ENCODE measurements at regions not wholly inside any gene's neighbourhood (a gene's known extent, or its start where the extent isn't known, plus 50 kb on each side); places are given as distances from the start of the nearest gene placed in this dataset.
"Not testable (repeated sequence)": the region's sequence is repeated elsewhere in the genome, so short reads cannot be mapped to it uniquely, and the experiment has no call there.

DNA sequence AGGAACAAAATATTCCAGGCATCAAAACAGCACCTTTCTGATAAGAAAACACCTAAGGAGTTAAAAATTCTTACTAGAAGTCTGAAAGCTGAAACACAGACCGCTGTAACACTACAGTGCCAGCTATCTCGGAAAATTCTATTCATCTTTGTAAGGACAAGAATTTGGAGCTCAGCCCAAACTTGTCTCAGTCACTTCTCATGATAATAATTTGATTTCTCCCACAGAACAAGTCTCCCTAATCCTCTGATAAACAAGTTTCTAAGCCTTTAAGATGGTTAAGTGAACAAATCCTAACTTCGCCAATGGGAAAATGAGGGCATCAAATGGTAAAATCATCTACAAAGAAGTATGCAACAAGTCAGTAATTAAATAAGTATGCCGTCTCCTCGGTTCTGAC, 59.9 kb downstream of the SIPA1L2 start:
- intact Hi-C loops (cut with micrococcal nuclease): no loop called here
- ATAC-seq: no peak

GRCh38 chr1:232569554-232569921, 60.4 kb downstream of the SIPA1L2 start:
- H4K20me1 ChIP-seq (replicated peaks; ENCODE audit: control insufficient read depth, insufficient read depth, low read length); CTCF ChIA-PET (ENCODE audit: low intra/inter-chr PET ratio); BruUV-seq (replicated peaks); H3K9me1 ChIP-seq (ENCODE audit: control insufficient read depth, insufficient read depth, low read length); H3K4me3 ChIP-seq; H3K36me3 ChIP-seq (ENCODE audit: control insufficient read depth, insufficient read depth, low read length); H3K79me2 ChIP-seq (ENCODE audit: control insufficient read depth, insufficient read depth, low read length); DNase-seq (ENCODE audit: extremely low read depth in 1 of 4, low spot score in 3 of 4); H3K27me3 ChIP-seq (ENCODE audit: control insufficient read depth in 2 of 2, insufficient read depth in 2 of 2, low read length in 2 of 2); H3K4me1 ChIP-seq (replicated peaks in 1 of 2; ENCODE audit: control insufficient read depth in 2 of 2, insufficient read depth in 2 of 2, low read length in 2 of 2); in situ Hi-C loops (cut with MboI); H2AFZ ChIP-seq (ENCODE audit: low read depth, low read length); intact Hi-C loops (cut with micrococcal nuclease); H3K4me2 ChIP-seq (ENCODE audit: insufficient read depth, low read length); H3K9ac ChIP-seq (ENCODE audit: insufficient read depth in 1 of 2, low read depth in 2 of 2, low read length in 2 of 2); FAIRE-seq; H3K27ac ChIP-seq (ENCODE audit: extremely low read depth, low read depth, low read length); H3K9me3 ChIP-seq (replicated peaks; ENCODE audit: control insufficient read depth, insufficient read depth, low read depth, low read length); POLR2A ChIA-PET; ATAC-seq: not testable (repeated sequence)
- under 1% methylated on average over 11 of the region's 11 CpGs for WGBS (ENCODE audit: insufficient coverage, low coverage, missing lambda C conversion rate)

More for the DNA sequence above, 59.9 kb downstream of the SIPA1L2 start:
- Histone ChIP-seq H3K9me3 (replicated peaks; ENCODE audit: control insufficient read depth, insufficient read depth, low read depth, low read length) (no peaks in the 10 kb centered on the region), H3K79me2 (ENCODE audit: control insufficient read depth, insufficient read depth, low read length) (no peaks in the 10 kb centered on the region), H3K4me3 (no peak overlapping the region), H3K4me1 (replicated peaks in 1 of 2; ENCODE audit: control insufficient read depth in 2 of 2, insufficient read depth in 2 of 2, low read length in 2 of 2) (no peaks in the 10 kb centered on the region; a peak in 1 of 5 replicates), H3K4me2 (ENCODE audit: insufficient read depth, low read length) (no peak overlapping the region), H3K27me3 (ENCODE audit: control insufficient read depth in 2 of 2, insufficient read depth in 2 of 2, low read length in 2 of 2) (no peaks in the 10 kb centered on the region), H3K9me1 (ENCODE audit: control insufficient read depth, insufficient read depth, low read length) (no peaks in the 10 kb centered on the region), H3K9ac (ENCODE audit: insufficient read depth in 1 of 2, low read depth in 2 of 2, low read length in 2 of 2) (no peak overlapping the region), H2AFZ (ENCODE audit: low read depth, low read length) (no peak overlapping the region), H3K27ac (ENCODE audit: extremely low read depth, low read depth, low read length) (no peak overlapping the region), H3K36me3 (ENCODE audit: control insufficient read depth, insufficient read depth, low read length) (no peaks in the 10 kb centered on the region), H4K20me1 (replicated peaks; ENCODE audit: control insufficient read depth, insufficient read depth, low read length) (no peaks in the 10 kb centered on the region)
- ChIA-PET CTCF (ENCODE audit: low intra/inter-chr PET ratio) (no interaction called here), POLR2A (interaction anchor here (0.6 kb wide), 1 partner anchor 56 kb away, joined by 3 read pairs; no protein-coding TSS in a partner anchor)
- 4% methylated on average over 5 of the region's 5 CpGs for WGBS (ENCODE audit: insufficient coverage, low coverage, missing lambda C conversion rate)
- no TSS peak for BruUV-seq (replicated peaks)
- FAIRE-seq (no peak), DNase-seq (ENCODE audit: extremely low read depth in 1 of 4, low spot score in 3 of 4) (no peak)
- in situ Hi-C loops (cut with MboI): no loop called here
- TF ChIP-seq HMBOX1 (IDR thresholded peaks at IDR 0.05) (no peak), ZNF23 (CRISPR knock-in tag; IDR thresholded peaks at IDR 0.05) (no peak), MYBL2 (IDR thresholded peaks at IDR 0.05; ENCODE audit: low read depth) (no peak), MYBL2 (CRISPR knock-in tag; IDR thresholded peaks at IDR 0.05; ENCODE audit: borderline replicate concordance) (no peak), ZNF766 (CRISPR knock-in tag; conservative IDR thresholded peaks at IDR 0.05) (no peak), ZNF431 (CRISPR knock-in tag; IDR thresholded peaks at IDR 0.05) (no peak), KLF16 (IDR thresholded peaks at IDR 0.05) (no peak), LCOR (CRISPR knock-in tag; IDR thresholded peaks at IDR 0.05) (no peak), CHD2 (IDR thresholded peaks at IDR 0.05; ENCODE audit: low read depth, low read length) (no peak), ILK (tag; IDR thresholded peaks at IDR 0.05; ENCODE audit: borderline replicate concordance, low read depth) (no peak), BRCA1 (IDR thresholded peaks at IDR 0.05) (no peak), BRCA1 (CRISPR knock-in tag; IDR thresholded peaks at IDR 0.05) (no peak), EGR1 (conservative IDR thresholded peaks at IDR 0.05) (no peak), MTA1 (IDR thresholded peaks at IDR 0.05; ENCODE audit: borderline replicate concordance) (no peak), TARDBP (IDR thresholded peaks at IDR 0.05) (no peak), HDAC2 (IDR thresholded peaks at IDR 0.05) (no peak), NFXL1 (CRISPR knock-in tag; IDR thresholded peaks at IDR 0.05) (no peak)
- TF ChIP-seq, protein P1, sequence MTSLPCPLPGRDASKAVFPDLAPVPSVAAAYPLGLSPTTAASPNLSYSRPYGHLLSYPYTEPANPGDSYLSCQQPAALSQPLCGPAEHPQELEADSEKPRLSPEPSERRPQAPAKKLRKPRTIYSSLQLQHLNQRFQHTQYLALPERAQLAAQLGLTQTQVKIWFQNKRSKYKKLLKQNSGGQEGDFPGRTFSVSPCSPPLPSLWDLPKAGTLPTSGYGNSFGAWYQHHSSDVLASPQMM (CRISPR knock-in tag; IDR thresholded peaks at IDR 0.05): no peak
- TF ChIP-seq, protein P2, sequence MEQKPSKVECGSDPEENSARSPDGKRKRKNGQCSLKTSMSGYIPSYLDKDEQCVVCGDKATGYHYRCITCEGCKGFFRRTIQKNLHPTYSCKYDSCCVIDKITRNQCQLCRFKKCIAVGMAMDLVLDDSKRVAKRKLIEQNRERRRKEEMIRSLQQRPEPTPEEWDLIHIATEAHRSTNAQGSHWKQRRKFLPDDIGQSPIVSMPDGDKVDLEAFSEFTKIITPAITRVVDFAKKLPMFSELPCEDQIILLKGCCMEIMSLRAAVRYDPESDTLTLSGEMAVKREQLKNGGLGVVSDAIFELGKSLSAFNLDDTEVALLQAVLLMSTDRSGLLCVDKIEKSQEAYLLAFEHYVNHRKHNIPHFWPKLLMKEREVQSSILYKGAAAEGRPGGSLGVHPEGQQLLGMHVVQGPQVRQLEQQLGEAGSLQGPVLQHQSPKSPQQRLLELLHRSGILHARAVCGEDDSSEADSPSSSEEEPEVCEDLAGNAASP (IDR thresholded peaks at IDR 0.05): no peak
- TF ChIP-seq, protein P3, sequence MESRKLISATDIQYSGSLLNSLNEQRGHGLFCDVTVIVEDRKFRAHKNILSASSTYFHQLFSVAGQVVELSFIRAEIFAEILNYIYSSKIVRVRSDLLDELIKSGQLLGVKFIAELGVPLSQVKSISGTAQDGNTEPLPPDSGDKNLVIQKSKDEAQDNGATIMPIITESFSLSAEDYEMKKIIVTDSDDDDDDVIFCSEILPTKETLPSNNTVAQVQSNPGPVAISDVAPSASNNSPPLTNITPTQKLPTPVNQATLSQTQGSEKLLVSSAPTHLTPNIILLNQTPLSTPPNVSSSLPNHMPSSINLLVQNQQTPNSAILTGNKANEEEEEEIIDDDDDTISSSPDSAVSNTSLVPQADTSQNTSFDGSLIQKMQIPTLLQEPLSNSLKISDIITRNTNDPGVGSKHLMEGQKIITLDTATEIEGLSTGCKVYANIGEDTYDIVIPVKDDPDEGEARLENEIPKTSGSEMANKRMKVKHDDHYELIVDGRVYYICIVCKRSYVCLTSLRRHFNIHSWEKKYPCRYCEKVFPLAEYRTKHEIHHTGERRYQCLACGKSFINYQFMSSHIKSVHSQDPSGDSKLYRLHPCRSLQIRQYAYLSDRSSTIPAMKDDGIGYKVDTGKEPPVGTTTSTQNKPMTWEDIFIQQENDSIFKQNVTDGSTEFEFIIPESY (CRISPR knock-in tag; IDR thresholded peaks at IDR 0.05): no peak

Data from K562 (cell line).